Suprapubic skin (tissue), 4 donors: ENCODE measurements at regions not wholly inside any gene's neighbourhood (a gene's known extent, or its start where the extent isn't known, plus 50 kb on each side); places are given as distances from the start of the nearest gene placed in this dataset.

Experiments used
- DNase-seq, 2 donors: peaks; one replicate each; pipeline ENCODE4 v3.0.0-alpha.2; 2019; ENCODE audit warnings: low spot score in 2 of 2
- H3K27ac ChIP-seq: fragments of 200-600 bp; sonication (generic); one replicate; pipeline ENCODE4 v1.5.1; 2019
- H3K27me3 ChIP-seq: fragments of 200-600 bp; sonication (generic); one replicate; pipeline ENCODE4 v1.5.1; 2019
- H3K36me3 ChIP-seq: fragments of 200-600 bp; sonication (generic); one replicate; pipeline ENCODE4 v1.5.1; 2019
- H3K4me1 ChIP-seq: fragments of 200-600 bp; sonication (generic); one replicate; pipeline ENCODE4 v1.5.1; 2019
- H3K4me3 ChIP-seq: fragments of 200-600 bp; sonication (generic); one replicate; pipeline ENCODE4 v1.5.1; 2019; ENCODE audit warnings: mild to moderate bottlenecking
- H3K9me3 ChIP-seq: fragments of 200-600 bp; sonication (generic); one replicate; pipeline ENCODE4 v1.5.1; 2019
- EP300 ChIP-seq: sonication (generic); formaldehyde crosslinking; IDR thresholded peaks from one replicate; pipeline ENCODE4 v1.6.1; 2017; ENCODE audit warnings: antibody characterized with exemption
- POLR2A ChIP-seq, 2 donors: fragments of 450-650 bp; IDR thresholded peaks; one replicate each; pipeline ENCODE4 v1.6.1; 2017; ENCODE audit warnings: antibody characterized with exemption in 2 of 2, mild to moderate bottlenecking in 2 of 2, moderate library complexity in 2 of 2
- POLR2AphosphoS5 ChIP-seq, 3 donors: sonication (generic); formaldehyde crosslinking; IDR thresholded peaks; one replicate each; pipeline ENCODE4 v1.6.1; 2017; ENCODE audit warnings: antibody characterized with exemption in 3 of 3
- WGBS: methylation state at CpG from one replicate; pipeline ENCODE4 v1.1.5; 2018; 5-methylcytosine and 5-hydroxymethylcytosine counted together
- TF ChIP-seq, protein P1 (sequence below), 2 donors: fragments of 200-600 bp in 1 of 2; fragments of 450-650 bp in 1 of 2; sonication (generic) in 1 of 2; IDR thresholded peaks; one replicate each; pipeline ENCODE4 v1.5.1; 2016 to 2019; ENCODE audit warnings: antibody characterized with exemption in 2 of 2, mild to moderate bottlenecking in 1 of 2, moderate library complexity in 1 of 2

DNA sequence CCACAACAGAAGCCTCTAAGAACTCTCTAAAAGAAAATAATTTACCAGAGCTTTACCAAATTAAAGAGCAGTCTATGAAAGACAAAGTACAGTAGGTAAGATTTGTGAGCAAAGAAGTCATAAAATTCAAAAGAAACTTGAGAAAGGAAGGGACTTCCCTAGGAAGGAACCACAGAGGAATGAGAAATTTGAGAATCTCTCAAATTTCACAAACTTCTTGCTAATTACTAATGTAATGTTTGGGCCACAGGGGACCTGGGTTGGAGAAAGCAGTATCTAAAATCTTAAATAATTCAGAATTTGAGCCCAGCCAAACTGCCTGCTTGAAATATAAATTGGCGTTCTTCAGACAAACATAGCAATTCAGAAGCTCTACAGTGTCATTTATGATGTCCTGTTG, 225.0 kb upstream of the PRR16 start:
- no peak for DNase-seq
- Histone ChIP-seq H3K27me3 (no peaks in the 10 kb centered on the region), H3K4me1 (no peaks in the 10 kb centered on the region), H3K27ac (no peak overlapping the region), H3K4me3 (no peak overlapping the region), H3K36me3 (no peaks in the 10 kb centered on the region), H3K9me3 (peaks cover 7% of the 10 kb centered on the region)
- TF ChIP-seq POLR2AphosphoS5 (IDR thresholded peaks at IDR 0.05) (no peak), EP300 (no peak), POLR2A (IDR thresholded peaks at IDR 0.05) (no peak)
- TF ChIP-seq, protein P1, sequence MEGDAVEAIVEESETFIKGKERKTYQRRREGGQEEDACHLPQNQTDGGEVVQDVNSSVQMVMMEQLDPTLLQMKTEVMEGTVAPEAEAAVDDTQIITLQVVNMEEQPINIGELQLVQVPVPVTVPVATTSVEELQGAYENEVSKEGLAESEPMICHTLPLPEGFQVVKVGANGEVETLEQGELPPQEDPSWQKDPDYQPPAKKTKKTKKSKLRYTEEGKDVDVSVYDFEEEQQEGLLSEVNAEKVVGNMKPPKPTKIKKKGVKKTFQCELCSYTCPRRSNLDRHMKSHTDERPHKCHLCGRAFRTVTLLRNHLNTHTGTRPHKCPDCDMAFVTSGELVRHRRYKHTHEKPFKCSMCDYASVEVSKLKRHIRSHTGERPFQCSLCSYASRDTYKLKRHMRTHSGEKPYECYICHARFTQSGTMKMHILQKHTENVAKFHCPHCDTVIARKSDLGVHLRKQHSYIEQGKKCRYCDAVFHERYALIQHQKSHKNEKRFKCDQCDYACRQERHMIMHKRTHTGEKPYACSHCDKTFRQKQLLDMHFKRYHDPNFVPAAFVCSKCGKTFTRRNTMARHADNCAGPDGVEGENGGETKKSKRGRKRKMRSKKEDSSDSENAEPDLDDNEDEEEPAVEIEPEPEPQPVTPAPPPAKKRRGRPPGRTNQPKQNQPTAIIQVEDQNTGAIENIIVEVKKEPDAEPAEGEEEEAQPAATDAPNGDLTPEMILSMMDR (IDR thresholded peaks at IDR 0.05): no peak
- 76% methylated on average over 1 of the region's 1 CpG for WGBS

DNA sequence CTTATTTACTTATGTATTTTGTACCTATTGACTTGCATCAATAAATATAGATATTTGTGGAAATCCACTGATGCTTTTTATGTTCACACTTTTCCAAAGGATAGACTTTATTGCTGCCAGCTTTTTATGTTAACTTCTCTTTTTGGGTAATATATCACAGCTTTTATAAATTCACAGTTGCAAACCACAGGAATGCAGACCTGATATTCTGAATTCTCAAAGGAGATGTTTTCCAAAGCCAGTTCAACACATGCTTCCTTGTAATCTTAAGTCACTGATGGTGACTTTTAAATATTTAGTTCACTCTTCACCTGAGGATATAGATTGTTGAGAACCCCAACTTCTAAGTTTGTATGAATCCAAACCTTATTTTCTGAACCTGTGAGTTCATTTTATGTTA, 223.4 kb upstream of the PRR16 start:
- TF ChIP-seq, protein P1 (IDR thresholded peaks at IDR 0.05): no peak
- TF ChIP-seq POLR2A (IDR thresholded peaks at IDR 0.05) (no peak), EP300 (no peak), POLR2AphosphoS5 (IDR thresholded peaks at IDR 0.05) (no peak)
- Histone ChIP-seq H3K4me1 (no peaks in the 10 kb centered on the region), H3K36me3 (no peaks in the 10 kb centered on the region), H3K9me3 (peaks cover 6% of the 10 kb centered on the region), H3K27ac (no peak overlapping the region), H3K4me3 (no peak overlapping the region), H3K27me3 (no peaks in the 10 kb centered on the region)
- DNase-seq: no peak

DNA sequence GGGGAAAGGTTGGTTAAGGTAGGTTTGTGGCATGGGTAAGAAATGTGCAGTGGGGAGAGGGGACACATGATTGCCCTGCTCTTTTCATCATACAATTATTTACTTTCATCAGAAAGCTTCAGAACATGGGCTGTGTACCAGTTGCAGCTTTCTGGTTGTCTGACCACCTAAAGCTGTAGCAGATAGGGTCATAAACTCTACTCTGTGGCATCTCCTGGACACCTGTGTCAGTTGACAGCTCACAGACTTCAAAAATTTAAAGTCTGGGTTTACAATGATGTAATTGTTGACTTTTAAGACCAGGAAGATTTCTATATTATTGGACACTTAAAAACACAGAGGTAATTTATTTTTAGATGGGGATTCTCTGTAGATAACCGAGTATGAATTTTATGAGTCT, 222.7 kb upstream of the PRR16 start:
- WGBS: 53% methylated on average over 1 of the region's 1 CpG

DNA sequence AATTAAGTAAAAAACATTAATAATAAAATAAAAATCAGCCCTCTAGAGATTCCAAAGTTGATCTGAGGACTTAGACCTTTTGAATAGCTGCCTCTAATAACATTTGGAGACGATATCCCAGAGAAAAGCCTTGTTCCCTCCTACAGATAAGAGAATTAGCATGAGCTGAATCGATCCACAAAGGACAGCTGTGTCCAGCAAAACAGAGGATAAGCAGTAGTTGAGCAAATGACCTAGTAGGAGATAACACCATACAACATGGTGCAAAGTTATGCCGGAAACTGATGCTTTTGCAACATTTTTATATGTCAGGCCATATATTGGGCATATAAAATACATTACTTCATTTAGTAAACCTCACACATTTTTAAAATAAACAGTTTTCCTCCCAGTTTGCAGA, 212.2 kb upstream of the PRR16 start:
- Histone ChIP-seq H3K27me3 (no peaks in the 10 kb centered on the region), H3K27ac (no peak overlapping the region), H3K4me1 (no peaks in the 10 kb centered on the region), H3K9me3 (no peaks in the 10 kb centered on the region), H3K36me3 (no peaks in the 10 kb centered on the region), H3K4me3 (no peak overlapping the region)
- DNase-seq: no peak
- TF ChIP-seq POLR2A (IDR thresholded peaks at IDR 0.05) (no peak), POLR2AphosphoS5 (IDR thresholded peaks at IDR 0.05) (no peak), EP300 (no peak)
- TF ChIP-seq, protein P1 (IDR thresholded peaks at IDR 0.05): no peak
- WGBS: 58% methylated on average over 3 of the region's 3 CpGs

More for the DNA sequence above, 222.7 kb upstream of the PRR16 start:
- no peaks in the 10 kb centered on the region for H3K27me3 ChIP-seq
- H3K9me3 ChIP-seq: no peaks in the 10 kb centered on the region
- no peak overlapping the region for H3K4me3 ChIP-seq
- H3K27ac ChIP-seq: no peak overlapping the region
- no peaks in the 10 kb centered on the region for H3K36me3 ChIP-seq
- DNase-seq: no peak
- TF ChIP-seq, protein P1 (IDR thresholded peaks at IDR 0.05): no peak
- TF ChIP-seq EP300 (no peak), POLR2AphosphoS5 (IDR thresholded peaks at IDR 0.05) (no peak), POLR2A (IDR thresholded peaks at IDR 0.05) (no peak)
- H3K4me1 ChIP-seq: no peaks in the 10 kb centered on the region

DNA sequence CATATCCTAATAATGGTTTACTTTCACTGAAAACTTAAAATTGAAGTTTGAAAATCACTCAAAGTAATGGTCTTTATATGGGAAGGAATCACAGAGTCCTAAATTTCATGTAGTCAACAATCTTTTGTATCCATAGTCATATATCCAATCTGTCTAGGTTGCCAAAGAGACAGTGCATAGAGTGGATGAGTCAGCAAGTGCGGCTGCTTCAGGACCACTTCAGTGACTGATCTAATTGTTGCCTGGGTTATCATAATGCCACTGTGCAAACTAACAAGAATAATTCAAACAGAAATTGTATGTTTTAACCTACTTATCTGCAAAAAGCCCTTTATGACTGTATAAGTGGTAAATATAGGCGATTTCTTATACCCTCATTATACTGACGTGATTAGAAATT, 211.3 kb upstream of the PRR16 start:
- DNase-seq: no peak
- Histone ChIP-seq H3K27ac (no peak overlapping the region), H3K4me3 (no peak overlapping the region), H3K36me3 (no peaks in the 10 kb centered on the region), H3K9me3 (no peaks in the 10 kb centered on the region), H3K4me1 (no peaks in the 10 kb centered on the region), H3K27me3 (no peaks in the 10 kb centered on the region)
- WGBS: 90% methylated on average over 3 of the region's 3 CpGs
- TF ChIP-seq, protein P1 (IDR thresholded peaks at IDR 0.05): no peak
- no peak for TF ChIP-seq POLR2A (IDR thresholded peaks at IDR 0.05)
- no peak for TF ChIP-seq EP300
- TF ChIP-seq POLR2AphosphoS5 (IDR thresholded peaks at IDR 0.05): no peak
